B cell (primary cell): ENCODE measurements at regions not wholly inside any gene's neighbourhood (a gene's known extent, or its start where the extent isn't known, plus 50 kb on each side); places are given as distances from the start of the nearest gene placed in this dataset.

ENCODE experiments used
- EZH2 ChIP-seq: IDR thresholded peaks from 2 replicates; pipeline ENCODE4 v1.6.1; 2012; ENCODE audit warnings: borderline replicate concordance, low read depth, mild to moderate bottlenecking, moderate library complexity, low read length; ENCODE audit not compliant: insufficient read depth, poor library complexity, severe bottlenecking
- TF ChIP-seq, protein P1 (sequence below): fragments of 200-600 bp; IDR thresholded peaks from one replicate; pipeline ENCODE4 v1.8.0; 2022; ENCODE audit warnings: antibody characterized with exemption, mild to moderate bottlenecking

DNA sequence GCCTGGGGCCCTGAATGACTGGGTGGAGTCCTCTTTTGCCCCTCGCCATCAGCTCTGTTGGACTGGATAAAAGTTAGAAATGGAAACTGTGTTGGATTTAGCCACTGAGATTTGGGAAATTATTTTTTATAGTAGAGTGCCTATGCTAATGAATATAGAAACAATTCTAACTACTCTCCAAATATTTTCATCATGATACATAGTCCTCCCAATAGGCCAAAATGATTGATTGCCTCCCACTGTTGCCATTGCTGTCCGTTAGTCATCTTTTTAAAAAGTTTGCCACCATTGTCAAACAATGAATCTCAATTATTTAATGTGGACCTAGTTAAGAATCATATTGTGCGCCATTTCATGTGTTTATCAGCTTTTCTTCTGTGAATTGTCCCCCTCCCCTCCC, 417.0 kb downstream of the GALR1 start:
- TF ChIP-seq, protein P1, sequence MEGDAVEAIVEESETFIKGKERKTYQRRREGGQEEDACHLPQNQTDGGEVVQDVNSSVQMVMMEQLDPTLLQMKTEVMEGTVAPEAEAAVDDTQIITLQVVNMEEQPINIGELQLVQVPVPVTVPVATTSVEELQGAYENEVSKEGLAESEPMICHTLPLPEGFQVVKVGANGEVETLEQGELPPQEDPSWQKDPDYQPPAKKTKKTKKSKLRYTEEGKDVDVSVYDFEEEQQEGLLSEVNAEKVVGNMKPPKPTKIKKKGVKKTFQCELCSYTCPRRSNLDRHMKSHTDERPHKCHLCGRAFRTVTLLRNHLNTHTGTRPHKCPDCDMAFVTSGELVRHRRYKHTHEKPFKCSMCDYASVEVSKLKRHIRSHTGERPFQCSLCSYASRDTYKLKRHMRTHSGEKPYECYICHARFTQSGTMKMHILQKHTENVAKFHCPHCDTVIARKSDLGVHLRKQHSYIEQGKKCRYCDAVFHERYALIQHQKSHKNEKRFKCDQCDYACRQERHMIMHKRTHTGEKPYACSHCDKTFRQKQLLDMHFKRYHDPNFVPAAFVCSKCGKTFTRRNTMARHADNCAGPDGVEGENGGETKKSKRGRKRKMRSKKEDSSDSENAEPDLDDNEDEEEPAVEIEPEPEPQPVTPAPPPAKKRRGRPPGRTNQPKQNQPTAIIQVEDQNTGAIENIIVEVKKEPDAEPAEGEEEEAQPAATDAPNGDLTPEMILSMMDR, result no peak
- TF ChIP-seq EZH2, result no peak
